ENCODE measurements at regions not wholly inside any gene's neighbourhood (a gene's known extent, or its start where the extent isn't known, plus 50 kb on each side); places are given as distances from the start of the nearest gene placed in this dataset.

GRCh38 chr11:133619973-133620372 is 87.7 kb upstream of the OPCML start:
- DNase-seq (peak in 1 of 5 donors; percentile 40), FAIRE-seq (no peak)
- Histone ChIP-seq H3K9me3 (ENCODE audit: control insufficient read depth in 2 of 3, insufficient read depth in 1 of 3, low read length in 3 of 3) (peaks cover 0 to 4% (median 0%) of the 10 kb centered on the region in 3 donors), H3K27ac (ENCODE audit: low read depth in 2 of 2, low read length in 2 of 2) (no peak overlapping the region), H3K27me3 (ENCODE audit: control insufficient read depth, insufficient read depth, low read length) (no peaks in the 10 kb centered on the region), H3K36me3 (ENCODE audit: control insufficient read depth in 2 of 3, insufficient read depth in 3 of 3, low read length in 3 of 3) (no peaks in the 10 kb centered on the region), H3K9ac (ENCODE audit: low read length in 3 of 3) (no peak overlapping the region), H3K4me1 (ENCODE audit: control insufficient read depth in 2 of 3, insufficient read depth in 2 of 3, low read depth in 1 of 3, low read length in 3 of 3) (no peaks in the 10 kb centered on the region), H3K4me3 (ENCODE audit: low read length in 3 of 3) (no peak overlapping the region)
- intact Hi-C loops (cut with DNase I), result no loop called here
- TF ChIP-seq CTCF (IDR thresholded peaks at IDR 0.05; ENCODE audit: borderline replicate concordance, extremely low read depth, insufficient read depth), result no peak

- peaks cover 0 to 4% (median 0%) of the 10 kb centered on the region in 3 donors for H3K9me3 ChIP-seq (ENCODE audit: control insufficient read depth in 2 of 3, insufficient read depth in 1 of 3, low read length in 3 of 3)
- no peak overlapping the region for H3K27ac ChIP-seq (ENCODE audit: low read depth in 2 of 2, low read length in 2 of 2)
- no peaks in the 10 kb centered on the region for H3K4me1 ChIP-seq (ENCODE audit: control insufficient read depth in 2 of 3, insufficient read depth in 2 of 3, low read depth in 1 of 3, low read length in 3 of 3)
- H3K27me3 ChIP-seq (ENCODE audit: control insufficient read depth, insufficient read depth, low read length), result no peaks in the 10 kb centered on the region
- no peaks in the 10 kb centered on the region for H3K36me3 ChIP-seq (ENCODE audit: control insufficient read depth in 2 of 3, insufficient read depth in 3 of 3, low read length in 3 of 3)
- no peak overlapping the region for H3K9ac ChIP-seq (ENCODE audit: low read length in 3 of 3)
- intact Hi-C loops (cut with DNase I), result no loop called here
- H3K4me3 ChIP-seq (ENCODE audit: low read length in 3 of 3), result no peak overlapping the region
- DNase-seq (no peak), FAIRE-seq (no peak)
- no peak for TF ChIP-seq CTCF (IDR thresholded peaks at IDR 0.05; ENCODE audit: borderline replicate concordance, extremely low read depth, insufficient read depth)
These were observed 87.1 kb upstream of the OPCML start for GRCh38 chr11:133619397-133619796.

- Histone ChIP-seq H3K4me1 (ENCODE audit: control insufficient read depth in 2 of 3, insufficient read depth in 2 of 3, low read depth in 1 of 3, low read length in 3 of 3) (no peaks in the 10 kb centered on the region), H3K27me3 (ENCODE audit: control insufficient read depth, insufficient read depth, low read length) (no peaks in the 10 kb centered on the region), H3K27ac (ENCODE audit: low read depth in 2 of 2, low read length in 2 of 2) (no peak overlapping the region), H3K36me3 (ENCODE audit: control insufficient read depth in 2 of 3, insufficient read depth in 3 of 3, low read length in 3 of 3) (no peaks in the 10 kb centered on the region), H3K9me3 (ENCODE audit: control insufficient read depth in 2 of 3, insufficient read depth in 1 of 3, low read length in 3 of 3) (peaks cover 0 to 4% (median 0%) of the 10 kb centered on the region in 3 donors), H3K4me3 (ENCODE audit: low read length in 3 of 3) (no peak overlapping the region), H3K9ac (ENCODE audit: low read length in 3 of 3) (no peak overlapping the region)
- TF ChIP-seq CTCF (IDR thresholded peaks at IDR 0.05; ENCODE audit: borderline replicate concordance, extremely low read depth, insufficient read depth), result no peak
- DNase-seq (no peak), FAIRE-seq (no peak)
- intact Hi-C loops (cut with DNase I), result no loop called here
These were observed 86.2 kb upstream of the OPCML start for GRCh38 chr11:133618544-133618943.

GRCh38 chr11:133608496-133608895 is 76.2 kb upstream of the OPCML start:
- no peak overlapping the region for H3K4me3 ChIP-seq (ENCODE audit: low read length in 3 of 3)
- intact Hi-C loops (cut with DNase I), result no loop called here
- H3K4me1 ChIP-seq (ENCODE audit: control insufficient read depth in 2 of 3, insufficient read depth in 2 of 3, low read depth in 1 of 3, low read length in 3 of 3), result no peaks in the 10 kb centered on the region
- H3K9me3 ChIP-seq (ENCODE audit: control insufficient read depth in 2 of 3, insufficient read depth in 1 of 3, low read length in 3 of 3), result peaks cover 0 to 5% (median 0%) of the 10 kb centered on the region in 3 donors
- no peak for TF ChIP-seq CTCF (IDR thresholded peaks at IDR 0.05; ENCODE audit: borderline replicate concordance, extremely low read depth, insufficient read depth)
- no peak overlapping the region for H3K27ac ChIP-seq (ENCODE audit: low read depth in 2 of 2, low read length in 2 of 2)
- no peak for FAIRE-seq
- H3K9ac ChIP-seq (ENCODE audit: low read length in 3 of 3), result no peak overlapping the region
- no peak for DNase-seq
- H3K36me3 ChIP-seq (ENCODE audit: control insufficient read depth in 2 of 3, insufficient read depth in 3 of 3, low read length in 3 of 3), result no peaks in the 10 kb centered on the region
- H3K27me3 ChIP-seq (ENCODE audit: control insufficient read depth, insufficient read depth, low read length), result no peaks in the 10 kb centered on the region
